Activated CD4-positive, CD25-positive, alpha-beta regulatory T cell treated with anti-CD3 and anti-CD28 coated beads, Interleukin-2, amount 50 U/mL, for 24 hours (primary cell): ENCODE measurements at regions not wholly inside any gene's neighbourhood (a gene's known extent, or its start where the extent isn't known, plus 50 kb on each side); places are given as distances from the start of the nearest gene placed in this dataset.
"Not testable (repeated sequence)": the region's sequence is repeated elsewhere in the genome, so short reads cannot be mapped to it uniquely, and the experiment has no call there.

Source experiments
- ATAC-seq, 2 donors: fragments of 150-1000 bp; cut with Tn5 transposase; one replicate each; pipeline ENCODE4 v1.10.0; 2021; ENCODE audit warnings: mild to moderate bottlenecking in 1 of 2, moderate library complexity in 1 of 2

GRCh38 chr7:140283472-140283871 lies 106.7 kb upstream of the KDM7A start:
- no peak for ATAC-seq

DNA sequence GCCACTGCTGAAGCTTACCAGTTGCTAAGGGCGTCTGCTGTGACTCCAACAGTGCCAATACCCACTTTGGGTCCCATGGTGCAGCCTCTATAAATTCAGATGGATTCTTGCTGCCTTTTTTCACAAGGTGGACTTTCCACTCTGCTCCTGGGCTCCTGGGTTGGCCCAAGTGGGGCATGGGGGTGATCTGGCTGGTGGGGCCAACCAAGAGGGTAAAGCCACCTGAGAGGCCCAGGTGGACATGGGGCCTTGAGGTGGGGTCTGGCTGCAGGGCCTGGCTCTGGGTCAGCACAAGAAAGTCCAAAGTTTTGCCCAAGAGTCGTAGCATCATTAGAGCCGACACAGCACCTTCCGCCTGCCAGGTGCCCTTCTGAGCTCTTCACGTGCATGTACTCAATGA lies 105.2 kb upstream of the KDM7A start:
- ATAC-seq, result no peak

- ATAC-seq, result no peak
Measured at GRCh38 chr7:140281255-140281654, 104.5 kb upstream of the KDM7A start.

- ATAC-seq, result no peak
Measured at GRCh38 chr7:140276001-140276400, 99.2 kb upstream of the KDM7A start.

DNA sequence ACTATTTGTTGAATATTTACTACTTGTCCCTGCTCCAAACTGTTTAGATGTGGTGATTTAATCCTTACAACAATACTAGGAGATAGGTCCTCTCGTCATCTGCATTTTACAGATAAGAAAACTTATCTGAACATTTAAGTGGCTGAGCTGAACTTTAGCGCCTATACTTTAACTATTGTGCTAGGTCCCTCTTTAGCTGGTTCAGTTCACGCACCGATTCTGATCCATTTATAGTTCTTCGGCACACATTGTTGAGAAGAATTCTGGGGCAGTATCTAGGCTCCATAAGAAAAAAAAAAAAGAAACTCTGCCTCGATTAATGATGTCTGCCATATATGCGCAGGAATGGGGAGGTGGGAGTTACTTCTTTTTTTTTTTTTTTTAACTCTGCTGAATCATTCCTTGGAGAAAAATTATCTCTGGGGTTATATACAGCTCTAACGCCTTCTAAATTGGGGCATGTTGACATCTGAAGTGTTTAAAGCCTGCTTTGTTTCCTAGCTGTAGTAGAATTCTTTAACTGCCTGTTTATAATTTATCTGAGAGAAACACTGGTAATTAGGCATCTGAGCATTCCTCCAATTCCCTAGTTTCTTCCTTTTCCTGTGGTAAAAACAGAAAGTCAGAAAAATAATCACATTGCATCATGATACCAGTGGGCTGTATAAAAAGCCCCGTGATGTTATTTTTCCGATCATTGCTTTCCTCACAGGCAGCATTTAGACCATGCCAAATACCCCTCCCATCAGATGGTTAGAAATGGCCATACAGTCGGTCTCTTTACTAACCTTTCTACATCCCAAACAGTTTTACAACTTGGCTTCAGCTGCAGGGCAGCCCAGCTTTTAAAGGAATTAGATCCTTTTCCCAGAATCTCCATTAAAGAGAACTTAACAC lies 98.5 kb upstream of the KDM7A start:
- ATAC-seq, result no peak

GRCh38 chr7:140273417-140273816 lies 96.6 kb upstream of the KDM7A start:
- ATAC-seq, result no peak

GRCh38 chr7:140271643-140271968 lies 94.8 kb upstream of the KDM7A start:
- ATAC-seq, result not testable (repeated sequence)

- no peak for ATAC-seq
Measured at GRCh38 chr7:140269004-140269638, 92.3 kb upstream of the KDM7A start.

- ATAC-seq, result no peak
Measured at GRCh38 chr7:140267381-140268226, 90.8 kb upstream of the KDM7A start.

GRCh38 chr7:140263277-140263676 lies 86.5 kb upstream of the KDM7A start:
- peak; percentile 78 to 85 for ATAC-seq

- ATAC-seq, result peak in 1 of 2 donors; percentile 39
Measured at GRCh38 chr7:140262242-140262903, 85.6 kb upstream of the KDM7A start.

DNA sequence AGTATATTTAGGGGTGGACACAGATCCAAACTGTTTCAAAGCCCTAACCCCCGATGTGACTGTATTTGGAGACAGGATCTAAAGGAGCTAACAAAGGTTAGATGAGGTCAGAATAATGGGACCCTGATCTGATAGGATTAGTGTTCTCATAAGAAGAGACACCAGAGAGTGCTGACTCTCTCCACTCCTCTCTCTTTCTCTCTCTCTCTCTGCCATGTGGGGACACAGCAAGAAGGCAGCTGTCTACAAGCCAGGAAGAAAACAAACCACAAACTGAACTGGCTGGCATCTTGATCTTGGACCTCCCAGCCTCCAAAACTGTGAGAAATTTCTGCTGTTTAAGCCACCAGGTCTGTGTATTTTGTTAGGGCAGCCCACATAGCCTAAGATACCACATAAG lies 84.7 kb upstream of the KDM7A start:
- ATAC-seq, result no peak

DNA sequence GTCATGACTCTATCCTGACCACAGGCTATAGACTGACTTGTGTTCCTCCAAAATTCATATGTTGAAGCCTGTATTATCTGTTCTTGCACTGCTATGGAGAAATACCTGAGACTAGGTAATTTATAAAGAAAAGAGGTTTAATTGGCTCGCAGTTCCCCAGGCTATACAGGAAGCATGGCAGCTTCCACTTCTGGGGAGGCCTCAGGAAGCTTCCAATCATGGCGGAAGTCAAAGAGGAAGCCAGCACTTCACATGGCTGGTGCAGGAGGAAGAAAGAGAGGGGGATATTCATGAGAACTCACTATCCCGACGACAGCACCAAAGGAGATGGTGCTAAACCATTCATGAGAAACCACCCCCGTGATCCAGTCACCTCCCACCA lies 84.3 kb upstream of the KDM7A start:
- no peak for ATAC-seq

DNA sequence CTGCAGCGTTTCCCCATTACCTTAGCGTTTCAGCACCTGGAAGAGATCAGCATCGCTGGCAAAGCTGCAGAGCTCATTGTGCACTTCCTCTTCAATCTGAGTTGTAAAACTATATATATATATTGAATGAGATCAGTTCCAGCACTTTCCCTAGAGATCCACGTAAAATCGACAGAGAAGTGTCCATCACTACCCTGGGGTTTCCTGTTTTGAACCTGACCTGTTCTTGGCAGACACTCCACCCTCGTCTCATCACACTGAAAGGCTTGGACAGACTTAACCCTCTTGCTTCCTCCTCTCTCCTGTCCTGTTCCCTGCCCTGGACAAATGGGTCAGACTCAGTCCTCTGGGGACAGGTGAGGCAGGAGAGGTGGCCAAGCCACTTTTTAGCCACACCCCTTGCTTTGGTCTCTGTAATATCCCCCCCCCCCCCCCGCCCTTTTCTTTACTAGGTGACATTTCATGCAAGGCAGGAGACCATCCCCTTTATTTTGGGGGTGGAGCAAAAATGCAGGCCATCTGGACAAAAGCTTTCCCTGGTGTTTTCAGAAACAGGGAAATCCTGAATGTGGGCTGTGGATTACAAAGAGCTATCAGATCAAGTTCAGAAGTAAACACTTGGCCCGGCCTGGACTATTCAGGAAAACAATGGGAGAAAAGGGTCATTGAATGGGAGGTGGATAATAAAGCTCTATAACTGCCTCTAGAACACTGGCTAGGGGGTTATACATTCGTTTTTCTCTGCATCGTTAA lies 83.7 kb upstream of the KDM7A start:
- ATAC-seq, result no peak

GRCh38 chr7:140257278-140257677 lies 80.5 kb upstream of the KDM7A start:
- not testable (repeated sequence) for ATAC-seq

DNA sequence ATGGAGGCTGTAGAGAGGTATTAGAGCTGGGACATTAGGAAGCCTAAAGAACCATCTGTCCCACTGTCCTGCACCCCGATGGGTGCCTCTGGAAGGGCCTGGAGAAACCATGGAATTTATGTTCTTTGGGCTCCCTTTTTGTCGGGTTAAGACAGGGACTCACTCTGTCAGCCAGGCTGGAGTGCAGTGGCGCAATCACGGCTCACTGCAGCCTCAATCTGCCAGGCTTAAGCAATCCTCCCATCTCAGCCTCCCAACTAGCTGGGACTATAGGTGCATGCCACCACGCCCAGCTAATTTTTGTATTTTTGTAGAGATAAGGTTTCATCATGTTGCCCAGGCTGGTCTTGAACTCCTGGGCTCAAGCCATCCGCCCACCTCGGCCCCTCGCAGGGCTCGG lies 78.2 kb upstream of the KDM7A start:
- ATAC-seq, result not testable (repeated sequence)

GRCh38 chr7:140249036-140249806 lies 72.4 kb upstream of the KDM7A start:
- ATAC-seq, result no peak

- no peak for ATAC-seq
Measured at GRCh38 chr7:140247559-140247958, 70.8 kb upstream of the KDM7A start.

GRCh38 chr7:140245611-140246105 lies 68.9 kb upstream of the KDM7A start:
- ATAC-seq, result no peak

DNA sequence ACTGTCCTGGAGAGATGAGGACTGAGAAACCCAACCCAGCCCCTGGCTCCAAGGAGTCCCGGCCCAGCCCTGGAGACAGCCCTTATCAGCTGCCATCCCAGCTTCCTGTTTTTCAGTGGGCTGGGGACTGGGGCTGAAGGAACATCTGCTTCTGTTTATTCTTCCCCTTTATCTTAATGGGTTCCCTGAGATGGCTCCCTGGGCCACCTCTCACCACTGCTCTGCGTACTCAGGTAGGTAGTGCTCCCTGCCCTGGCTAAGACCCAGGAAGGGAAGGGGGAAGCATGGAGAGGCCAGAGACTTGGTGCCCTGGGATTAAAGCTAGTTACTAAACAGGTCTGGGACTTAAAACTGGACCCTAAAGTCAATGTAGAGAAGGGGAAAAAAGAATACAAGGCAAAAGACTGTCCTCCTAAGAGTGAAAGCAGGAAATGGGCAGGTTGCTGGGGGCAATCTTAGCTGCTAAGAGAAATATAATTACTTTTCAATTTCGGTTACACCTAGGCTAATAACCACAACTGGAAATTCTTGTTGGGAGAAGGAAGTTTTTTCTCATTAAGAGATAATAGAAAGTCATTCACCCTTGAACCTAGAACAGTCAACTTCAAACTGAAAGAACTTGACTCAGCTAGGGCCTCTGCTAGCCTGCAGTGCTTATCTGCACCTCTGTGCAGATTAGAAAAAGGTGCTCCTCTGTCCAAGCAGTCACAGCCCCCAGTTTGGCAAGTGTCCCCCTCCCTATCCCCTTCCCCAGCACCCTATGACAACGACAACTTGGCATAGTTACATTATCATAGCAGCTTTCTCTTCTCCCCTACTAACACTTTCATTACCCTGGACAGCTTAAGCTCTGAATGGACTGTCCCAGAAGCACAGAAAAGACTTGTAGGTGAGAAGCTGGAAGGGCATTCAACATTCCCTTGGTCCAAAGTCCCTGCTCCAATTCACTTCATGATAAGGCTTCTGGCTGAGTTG lies 65.6 kb upstream of the KDM7A start:
- peak; percentile 38 to 79 for ATAC-seq
